Neural progenitor cell (in vitro differentiated cells): ENCODE measurements at regions not wholly inside any gene's neighbourhood (a gene's known extent, or its start where the extent isn't known, plus 50 kb on each side); places are given as distances from the start of the nearest gene placed in this dataset.

Experiments
- CTCF ChIP-seq: fragments of 200-600 bp; sonication (generic); IDR thresholded peaks from 2 replicates; pipeline ENCODE4 v1.5.1; 2017; ENCODE audit warnings: antibody characterized with exemption, mild to moderate bottlenecking
- EZH2 ChIP-seq: fragments of 200-600 bp; sonication (generic); IDR thresholded peaks from 2 replicates; pipeline ENCODE4 v1.6.1; 2017; ENCODE audit warnings: antibody characterized with exemption, mild to moderate bottlenecking, moderate library complexity
- EZH2phosphoT487 ChIP-seq: fragments of 200-600 bp; sonication (generic); IDR thresholded peaks from 2 replicates; pipeline ENCODE4 v1.6.1; 2017; ENCODE audit warnings: antibody characterized with exemption

- TF ChIP-seq CTCF (no peak), EZH2 (no peak), EZH2phosphoT487 (no peak)
Measured at GRCh38 chr4:128384091-128384520, 96.5 kb upstream of the PGRMC2 start.
